RWPE2 (cell line): ENCODE measurements at regions not wholly inside any gene's neighbourhood (a gene's known extent, or its start where the extent isn't known, plus 50 kb on each side); places are given as distances from the start of the nearest gene placed in this dataset.
A peak's percentile ranks its signal among the peaks of the same experiment; 100 is the strongest.

ENCODE experiments used
- ATAC-seq: fragments of 200-7000 bp; cut with Tn5 transposase; 3 replicates; pipeline ENCODE4 v1.9.1; 2021; ENCODE audit warnings: low read depth
- DNase-seq: peaks from one replicate; pipeline ENCODE4 v3.0.0-alpha.2; 2020; ENCODE audit warnings: low spot score
- H3K27ac ChIP-seq: fragments of 450-650 bp; 2 replicates; pipeline ENCODE4 v1.5.1; 2017; ENCODE audit warnings: mild to moderate bottlenecking; ENCODE audit not compliant: poor library complexity, severe bottlenecking
- H3K27me3 ChIP-seq: fragments of 250-450 bp; sonication (Bioruptor Pico); 2 replicates; pipeline ENCODE4 v1.5.1; 2021; ENCODE audit warnings: mild to moderate bottlenecking, moderate library complexity; ENCODE audit not compliant: insufficient read depth, poor library complexity, severe bottlenecking
- H3K36me3 ChIP-seq: fragments of 250-450 bp; sonication (Bioruptor Pico); 2 replicates; pipeline ENCODE4 v1.5.1; 2020; ENCODE audit warnings: low read depth, mild to moderate bottlenecking, moderate library complexity
- H3K4me1 ChIP-seq: fragments of 250-450 bp; sonication (Bioruptor Pico); 2 replicates; pipeline ENCODE4 v1.5.1; 2021; ENCODE audit warnings: mild to moderate bottlenecking, moderate library complexity; ENCODE audit not compliant: insufficient read depth, poor library complexity, severe bottlenecking
- H3K4me3 ChIP-seq: fragments of 250-450 bp; sonication (Bioruptor Pico); 2 replicates; pipeline ENCODE4 v1.5.1; 2021; ENCODE audit warnings: mild to moderate bottlenecking, moderate library complexity; ENCODE audit not compliant: severe bottlenecking
- H3K9me3 ChIP-seq: fragments of 250-450 bp; sonication (Bioruptor Pico); 2 replicates; pipeline ENCODE4 v1.5.1; 2021; ENCODE audit warnings: mild to moderate bottlenecking, moderate library complexity; ENCODE audit not compliant: severe bottlenecking
- CTCF ChIP-seq: fragments of 450-650 bp; IDR thresholded peaks from one replicate; pipeline ENCODE4 v1.5.1; 2017; ENCODE audit warnings: mild to moderate bottlenecking, moderate library complexity; ENCODE audit not compliant: poor library complexity, severe bottlenecking

- peak; percentile 95 for DNase-seq
- no peaks in the 10 kb centered on the region for H3K36me3 ChIP-seq
Observed at GRCh38 chr2:9703085-9703678, 72.4 kb upstream of the YWHAQ start.

GRCh38 chr2:9703701-9704221 is 73.0 kb upstream of the YWHAQ start:
- no peak overlapping the region for H3K4me3 ChIP-seq
- DNase-seq, result no peak
- H3K9me3 ChIP-seq, result no peaks in the 10 kb centered on the region
- ATAC-seq, result peak; percentile 70
- no peaks in the 10 kb centered on the region for H3K36me3 ChIP-seq
- peaks cover 19% of the 10 kb centered on the region for H3K4me1 ChIP-seq
- peak overlapping the region; percentile 69 for H3K27ac ChIP-seq
- H3K27me3 ChIP-seq, result no peaks in the 10 kb centered on the region
- no peak for TF ChIP-seq CTCF

More at GRCh38 chr2:9703085-9703678, 72.4 kb upstream of the YWHAQ start:
- H3K27ac ChIP-seq, result peak overlapping the region; percentile 69
- peak; percentile 34 for TF ChIP-seq CTCF
- H3K4me1 ChIP-seq, result peaks cover 19% of the 10 kb centered on the region
- H3K27me3 ChIP-seq, result no peaks in the 10 kb centered on the region
- no peaks in the 10 kb centered on the region for H3K9me3 ChIP-seq
- ATAC-seq, result peak; percentile 81
- H3K4me3 ChIP-seq, result no peak overlapping the region

- ATAC-seq (no peak), DNase-seq (no peak)
- Histone ChIP-seq H3K27me3 (no peaks in the 10 kb centered on the region), H3K4me3 (no peak overlapping the region), H3K27ac (peak overlapping the region; percentile 69), H3K4me1 (peaks cover 15% of the 10 kb centered on the region), H3K36me3 (no peaks in the 10 kb centered on the region), H3K9me3 (no peaks in the 10 kb centered on the region)
- no peak for TF ChIP-seq CTCF
Observed at GRCh38 chr2:9704600-9704999, 73.8 kb upstream of the YWHAQ start.

DNA sequence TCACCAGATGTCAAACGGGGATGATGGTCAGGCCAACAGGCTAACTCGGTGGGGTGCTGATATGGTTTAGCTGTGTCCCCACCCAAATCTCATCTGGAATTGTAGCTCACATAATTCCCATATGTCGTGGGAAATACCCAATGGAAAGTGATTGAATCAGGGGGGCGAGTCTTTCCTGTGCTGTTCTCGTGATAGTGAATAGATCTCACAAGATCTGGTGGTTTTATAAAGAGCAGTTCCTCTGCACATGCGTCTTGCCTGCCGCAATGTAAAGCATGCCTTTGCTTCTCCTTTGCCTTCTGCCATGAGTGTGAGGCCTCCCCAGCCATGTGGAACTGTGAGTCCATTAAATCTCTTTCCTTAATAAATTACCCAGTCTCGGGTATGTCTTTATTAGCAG is 74.4 kb upstream of the YWHAQ start:
- ATAC-seq (no peak), DNase-seq (no peak)
- no peak overlapping the region for H3K4me3 ChIP-seq
- no peaks in the 10 kb centered on the region for H3K9me3 ChIP-seq
- no peaks in the 10 kb centered on the region for H3K36me3 ChIP-seq
- no peak overlapping the region for H3K27ac ChIP-seq
- TF ChIP-seq CTCF, result no peak
- no peaks in the 10 kb centered on the region for H3K27me3 ChIP-seq
- H3K4me1 ChIP-seq, result peaks cover 14% of the 10 kb centered on the region

- ATAC-seq, result no peak
- no peak for TF ChIP-seq CTCF
Observed at GRCh38 chr2:9707008-9707407, 76.2 kb upstream of the YWHAQ start.

More at GRCh38 chr2:9707008-9707407, 76.2 kb upstream of the YWHAQ start:
- Histone ChIP-seq H3K27ac (no peak overlapping the region), H3K27me3 (no peaks in the 10 kb centered on the region), H3K9me3 (no peaks in the 10 kb centered on the region), H3K4me1 (peaks cover 14% of the 10 kb centered on the region), H3K36me3 (no peaks in the 10 kb centered on the region), H3K4me3 (no peak overlapping the region)
- DNase-seq, result no peak
